Smooth muscle cell (in vitro differentiated cells): ENCODE measurements at regions not wholly inside any gene's neighbourhood (a gene's known extent, or its start where the extent isn't known, plus 50 kb on each side); places are given as distances from the start of the nearest gene placed in this dataset.

Source experiments
- DNase-seq: peaks from one replicate; lab custom pipeline; 2025; ENCODE audit not compliant: unreplicated experiment; lab: John Stamatoyannopoulos, UW
- H2AFZ ChIP-seq: fragments of 200-600 bp; sonication (generic); 2 replicates; pipeline ENCODE4 v1.6.0; 2016; ENCODE audit warnings: antibody characterized with exemption, low read depth, mild to moderate bottlenecking
- H3F3A ChIP-seq: fragments of 200-600 bp; sonication (generic); 2 replicates; pipeline ENCODE4 v1.6.0; 2017; ENCODE audit warnings: antibody characterized with exemption, low read depth
- H3K27ac ChIP-seq: fragments of 200-600 bp; sonication (generic); 2 replicates; pipeline ENCODE4 v1.5.1; 2016; ENCODE audit warnings: low read depth, mild to moderate bottlenecking
- H3K27me3 ChIP-seq: fragments of 200-600 bp; sonication (generic); 2 replicates; pipeline ENCODE4 v1.6.1; 2016; ENCODE audit warnings: low read depth, mild to moderate bottlenecking
- H3K36me3 ChIP-seq: fragments of 200-600 bp; sonication (generic); 2 replicates; pipeline ENCODE4 v1.5.1; 2016; ENCODE audit warnings: low read depth
- H3K4me1 ChIP-seq: fragments of 200-600 bp; sonication (generic); 2 replicates; pipeline ENCODE4 v1.5.1; 2016; ENCODE audit warnings: low read depth
- H3K4me2 ChIP-seq: fragments of 200-600 bp; sonication (generic); 2 replicates; pipeline ENCODE4 v1.6.0; 2016; ENCODE audit warnings: mild to moderate bottlenecking
- H3K4me3 ChIP-seq: fragments of 200-600 bp; sonication (generic); 2 replicates; pipeline ENCODE4 v1.5.1; 2016; ENCODE audit warnings: mild to moderate bottlenecking
- H3K79me2 ChIP-seq: fragments of 200-600 bp; sonication (generic); 2 replicates; pipeline ENCODE4 v1.6.0; 2016; ENCODE audit warnings: low read depth, mild to moderate bottlenecking
- H3K9ac ChIP-seq: fragments of 200-600 bp; sonication (generic); 2 replicates; pipeline ENCODE4 v1.6.0; 2016; ENCODE audit warnings: low read depth
- H3K9me3 ChIP-seq: fragments of 200-600 bp; sonication (generic); replicated peaks from 2 replicates; pipeline ENCODE4 v1.5.1; 2016; ENCODE audit warnings: low read depth
- H4K20me1 ChIP-seq: fragments of 200-600 bp; sonication (generic); 2 replicates; pipeline ENCODE4 v1.6.0; 2016; ENCODE audit warnings: low read depth
- CTCF ChIP-seq: fragments of 200-600 bp; sonication (generic); IDR thresholded peaks from 2 replicates; pipeline ENCODE4 v1.5.1; 2017; ENCODE audit warnings: borderline replicate concordance, mild to moderate bottlenecking, antibody characterized with exemption; ENCODE audit not compliant: insufficient read depth, poor library complexity, severe bottlenecking
- WGBS: methylation state at CpG from one replicate; pipeline ENCODE4 v1.1.7; 2016; ENCODE audit warnings: low lambda C conversion rate; 5-methylcytosine and 5-hydroxymethylcytosine counted together

GRCh38 chr6:139534472-139535115 is 160.1 kb upstream of the CITED2 start:
- Histone ChIP-seq H3K4me1 (peaks cover 13% of the 10 kb centered on the region), H4K20me1 (no peaks in the 10 kb centered on the region), H3K4me2 (peak overlapping the region; percentile 71), H3K79me2 (no peaks in the 10 kb centered on the region), H3K4me3 (no peak overlapping the region), H3K9me3 (no peaks in the 10 kb centered on the region), H3K27me3 (no peaks in the 10 kb centered on the region), H3K27ac (peak overlapping the region; percentile 69), H3K9ac (no peak overlapping the region), H3K36me3 (no peaks in the 10 kb centered on the region), H3F3A (peaks cover 3% of the 10 kb centered on the region), H2AFZ (peak overlapping the region; percentile 81)
- TF ChIP-seq CTCF: no peak
- DNase-seq: no peak
- 28% methylated on average over 5 of the region's 5 CpGs for WGBS

GRCh38 chr6:139533573-139534471 is 159.4 kb upstream of the CITED2 start:
- Histone ChIP-seq H3K9me3 (no peaks in the 10 kb centered on the region), H3K4me3 (peak overlapping the region; percentile 27)
- WGBS: 37% methylated on average over 11 of the region's 11 CpGs

GRCh38 chr6:139533171-139533570 is 158.7 kb upstream of the CITED2 start:
- WGBS: 70% methylated on average over 4 of the region's 4 CpGs
- no peak for TF ChIP-seq CTCF
- DNase-seq: no peak
- Histone ChIP-seq H2AFZ (peak overlapping the region; percentile 81), H3K9ac (no peak overlapping the region), H4K20me1 (no peaks in the 10 kb centered on the region), H3K9me3 (no peaks in the 10 kb centered on the region), H3K4me1 (peaks cover 13% of the 10 kb centered on the region), H3K36me3 (no peaks in the 10 kb centered on the region), H3F3A (peaks cover 3% of the 10 kb centered on the region), H3K27me3 (no peaks in the 10 kb centered on the region), H3K4me2 (peak overlapping the region; percentile 71), H3K4me3 (no peak overlapping the region), H3K79me2 (no peaks in the 10 kb centered on the region), H3K27ac (peak overlapping the region; percentile 69)

More at GRCh38 chr6:139533573-139534471, 159.4 kb upstream of the CITED2 start:
- H3K9ac ChIP-seq: no peak overlapping the region
- H2AFZ ChIP-seq: peak overlapping the region; percentile 81
- DNase-seq: no peak
- H3K79me2 ChIP-seq: no peaks in the 10 kb centered on the region
- H3K36me3 ChIP-seq: no peaks in the 10 kb centered on the region
- peaks cover 13% of the 10 kb centered on the region for H3K4me1 ChIP-seq
- H3K27me3 ChIP-seq: no peaks in the 10 kb centered on the region
- no peak for TF ChIP-seq CTCF
- H3F3A ChIP-seq: peaks cover 3% of the 10 kb centered on the region
- H4K20me1 ChIP-seq: no peaks in the 10 kb centered on the region
- H3K27ac ChIP-seq: peak overlapping the region; percentile 69
- peak overlapping the region; percentile 71 for H3K4me2 ChIP-seq
